Neural cell (in vitro differentiated cells): ENCODE measurements at regions not wholly inside any gene's neighbourhood (a gene's known extent, or its start where the extent isn't known, plus 50 kb on each side); places are given as distances from the start of the nearest gene placed in this dataset.

Experiments
- H2AFZ ChIP-seq: fragments of 200-600, 300-800 bp; sonication (generic), shearing (Covaris generic); 2 replicates; pipeline ENCODE4 v1.6.0; 2014; ENCODE audit warnings: low read depth, mild to moderate bottlenecking, antibody characterized with exemption, low read length, moderate library complexity
- H3F3A ChIP-seq: fragments of 200-600 bp; shearing (Covaris generic); 2 replicates; pipeline ENCODE4 v1.6.1; 2016; ENCODE audit warnings: mild to moderate bottlenecking, moderate library complexity, mixed read lengths, antibody characterized with exemption, low read length; ENCODE audit not compliant: insufficient read depth, poor library complexity, severe bottlenecking
- H3K27ac ChIP-seq: fragments of 200-600, 300-800 bp; sonication (generic), shearing (Covaris generic); 2 replicates; pipeline ENCODE4 v1.5.1; 2014; ENCODE audit warnings: mild to moderate bottlenecking, low read length, moderate library complexity
- H3K27me3 ChIP-seq: fragments of 300-800, 200-600 bp; sonication (generic), shearing (Covaris generic); 2 replicates; pipeline ENCODE4 v1.6.0; 2014; ENCODE audit warnings: mild to moderate bottlenecking, low read depth, low read length, moderate library complexity; ENCODE audit not compliant: insufficient read depth
- H3K36me3 ChIP-seq: fragments of 300-800, 200-600 bp; sonication (generic), shearing (Covaris generic); 2 replicates; pipeline ENCODE4 v1.5.1; 2014; ENCODE audit warnings: mild to moderate bottlenecking, antibody characterized with exemption, low read length, moderate library complexity; ENCODE audit not compliant: insufficient read depth
- H3K4me2 ChIP-seq: fragments of 300-800, 200-600 bp; sonication (generic), shearing (Covaris generic); 2 replicates; pipeline ENCODE4 v1.6.0; 2014; ENCODE audit warnings: mild to moderate bottlenecking, low read length
- H3K4me3 ChIP-seq: fragments of 300-800, 200-600 bp; sonication (generic), shearing (Covaris generic); 2 replicates; pipeline ENCODE4 v1.5.1; 2014; ENCODE audit warnings: mild to moderate bottlenecking, low read length, moderate library complexity
- H3K79me2 ChIP-seq: fragments of 200-600 bp; shearing (Covaris generic); replicated peaks from 2 replicates; pipeline ENCODE4 v1.6.0; 2014; ENCODE audit warnings: mild to moderate bottlenecking, low read length, moderate library complexity; ENCODE audit not compliant: insufficient read depth
- H3K9ac ChIP-seq: fragments of 300-800, 200-600 bp; sonication (generic), shearing (Covaris generic); 2 replicates; pipeline ENCODE4 v1.6.1; 2016; ENCODE audit warnings: mild to moderate bottlenecking, low read length, mixed read lengths
- H3K9me2 ChIP-seq: fragments of 200-600 bp; shearing (Covaris generic); 2 replicates; pipeline ENCODE4 v1.6.1; 2016; ENCODE audit warnings: mild to moderate bottlenecking, low read length, mixed read lengths; ENCODE audit not compliant: insufficient read depth
- H3K9me3 ChIP-seq: fragments of 200-600, 300-800 bp; sonication (generic), shearing (Covaris generic); 2 replicates; pipeline ENCODE4 v1.6.1; 2016; ENCODE audit warnings: mild to moderate bottlenecking, mixed run types, low read length, moderate library complexity, mixed read lengths
- H4K20me1 ChIP-seq: fragments of 200-600 bp; shearing (Covaris generic); 2 replicates; pipeline ENCODE4 v1.6.1; 2016; ENCODE audit warnings: mild to moderate bottlenecking, mixed run types; ENCODE audit not compliant: insufficient read depth
- CTCF ChIP-seq: fragments of 450-650 bp; IDR thresholded peaks from 2 replicates; pipeline ENCODE4 v1.5.1; 2014; ENCODE audit warnings: antibody characterized with exemption, mild to moderate bottlenecking, moderate library complexity; ENCODE audit not compliant: poor library complexity, severe bottlenecking
- EP300 ChIP-seq: fragments of 450-650 bp; conservative IDR thresholded peaks from 2 replicates; pipeline ENCODE4 v1.6.1; 2014; ENCODE audit warnings: antibody characterized with exemption, mild to moderate bottlenecking, moderate library complexity; ENCODE audit not compliant: poor library complexity, severe bottlenecking
- EZH2 ChIP-seq: fragments of 200-600, 300-800 bp; shearing (Covaris generic), sonication (generic); IDR thresholded peaks from 2 replicates; pipeline ENCODE4 v1.6.1; 2014; ENCODE audit warnings: antibody characterized with exemption, low read length, borderline replicate concordance, mild to moderate bottlenecking; ENCODE audit not compliant: insufficient read depth, poor library complexity, severe bottlenecking
- MXI1 ChIP-seq: fragments of 450-650 bp; conservative IDR thresholded peaks from 2 replicates; pipeline ENCODE4 v1.6.1; 2014; ENCODE audit warnings: antibody characterized with exemption, mild to moderate bottlenecking; ENCODE audit not compliant: poor library complexity, severe bottlenecking
- POLR2AphosphoS5 ChIP-seq: IDR thresholded peaks from 2 replicates; pipeline ENCODE4 v1.6.1; 2012
- RAD21 ChIP-seq: fragments of 450-650 bp; conservative IDR thresholded peaks from 2 replicates; pipeline ENCODE4 v1.6.1; 2014; ENCODE audit warnings: antibody characterized with exemption, mild to moderate bottlenecking, moderate library complexity
- REST ChIP-seq: IDR thresholded peaks from 2 replicates; pipeline ENCODE4 v1.6.1; 2012; ENCODE audit warnings: borderline replicate concordance
- SMC3 ChIP-seq: fragments of 450-650 bp; conservative IDR thresholded peaks from 2 replicates; pipeline ENCODE4 v1.6.1; 2014; ENCODE audit warnings: antibody characterized with exemption, mild to moderate bottlenecking, moderate library complexity; ENCODE audit not compliant: poor library complexity
- TAF1 ChIP-seq: IDR thresholded peaks from 2 replicates; pipeline ENCODE4 v1.6.1; 2012; ENCODE audit warnings: low read depth

GRCh38 chr4:17170131-17170530 lies 271.7 kb upstream of the LDB2 start:
- H3K79me2 ChIP-seq = no peaks in the 10 kb centered on the region
- no peak for TF ChIP-seq POLR2AphosphoS5
- no peak for TF ChIP-seq TAF1
- TF ChIP-seq SMC3 = no peak
- TF ChIP-seq CTCF = no peak
- TF ChIP-seq EZH2 = no peak
- no peak for TF ChIP-seq MXI1
- TF ChIP-seq REST = no peak
- no peaks in the 10 kb centered on the region for H3K27me3 ChIP-seq
- H4K20me1 ChIP-seq = no peaks in the 10 kb centered on the region
- no peaks in the 10 kb centered on the region for H3K9me2 ChIP-seq
- no peaks in the 10 kb centered on the region for H3K36me3 ChIP-seq
- no peak overlapping the region for H3K4me3 ChIP-seq
- no peak overlapping the region for H3K27ac ChIP-seq
- H3K4me2 ChIP-seq = no peak overlapping the region
- H2AFZ ChIP-seq = no peak overlapping the region
- no peaks in the 10 kb centered on the region for H3F3A ChIP-seq
- no peaks in the 10 kb centered on the region for H3K9me3 ChIP-seq
- H3K9ac ChIP-seq = no peak overlapping the region

GRCh38 chr4:17169699-17170098 lies 271.3 kb upstream of the LDB2 start:
- no peaks in the 10 kb centered on the region for H3K9me3 ChIP-seq
- no peak overlapping the region for H3K9ac ChIP-seq
- no peak overlapping the region for H3K4me3 ChIP-seq
- H3K9me2 ChIP-seq = no peaks in the 10 kb centered on the region
- no peak overlapping the region for H3K4me2 ChIP-seq
- TF ChIP-seq CTCF = no peak
- TF ChIP-seq TAF1 = no peak
- TF ChIP-seq EZH2 = no peak
- no peak for TF ChIP-seq EP300
- TF ChIP-seq REST = no peak
- TF ChIP-seq SMC3 = no peak
- no peak for TF ChIP-seq MXI1
- no peak for TF ChIP-seq RAD21
- TF ChIP-seq POLR2AphosphoS5 = no peak
- H3F3A ChIP-seq = no peaks in the 10 kb centered on the region
- H4K20me1 ChIP-seq = no peaks in the 10 kb centered on the region
- no peaks in the 10 kb centered on the region for H3K36me3 ChIP-seq
- no peak overlapping the region for H2AFZ ChIP-seq
- H3K27ac ChIP-seq = no peak overlapping the region
- no peaks in the 10 kb centered on the region for H3K79me2 ChIP-seq
- H3K27me3 ChIP-seq = no peaks in the 10 kb centered on the region
